Tibial nerve (tissue), 4 donors: ENCODE measurements at regions not wholly inside any gene's neighbourhood (a gene's known extent, or its start where the extent isn't known, plus 50 kb on each side); places are given as distances from the start of the nearest gene placed in this dataset.

ENCODE experiments used
- DNase-seq, 2 donors: peaks; one replicate each; pipeline ENCODE4 v3.0.0-alpha.2; 2019; ENCODE audit warnings: low spot score in 2 of 2
- H3K27ac ChIP-seq, 4 donors: fragments of 200-600 bp; sonication (generic) in 3 of 4; one replicate each; pipeline ENCODE4 v1.5.1; 2017 to 2019; ENCODE audit warnings: mild to moderate bottlenecking in 1 of 4
- H3K27me3 ChIP-seq, 2 donors: fragments of 200-600 bp; sonication (generic) in 1 of 2; one replicate each; pipeline versions ENCODE4 v1.5.1 to v1.6.0; 2017 to 2019
- H3K36me3 ChIP-seq, 3 donors: fragments of 200-600 bp; sonication (generic); one replicate each; pipeline ENCODE4 v1.5.1; 2018 to 2019
- H3K4me1 ChIP-seq, 4 donors: fragments of 200-600 bp; sonication (generic) in 3 of 4; one replicate each; pipeline ENCODE4 v1.5.1; 2017 to 2019
- H3K4me3 ChIP-seq, 4 donors: fragments of 200-600 bp; sonication (generic) in 3 of 4; one replicate each; pipeline ENCODE4 v1.5.1; 2017 to 2019; ENCODE audit warnings: mild to moderate bottlenecking in 1 of 4, moderate library complexity in 1 of 4
- H3K9me3 ChIP-seq, 4 donors: fragments of 200-600 bp; sonication (generic) in 3 of 4; one replicate each; pipeline ENCODE4 v1.5.1; 2017 to 2019
- CTCF ChIP-seq, 5 experiments: fragments of 200-600 bp in 3 of 5; fragments of 450-650 bp in 2 of 5; sonication (generic) in 3 of 5; IDR thresholded peaks; one replicate each; pipeline ENCODE4 v1.5.1; 2016 to 2019; ENCODE audit warnings: antibody characterized with exemption in 5 of 5, mild to moderate bottlenecking in 3 of 5, moderate library complexity in 2 of 5
- EP300 ChIP-seq, 2 donors: sonication (generic); formaldehyde crosslinking; IDR thresholded peaks; one replicate each; pipeline ENCODE4 v1.6.1; 2017; ENCODE audit warnings: antibody characterized with exemption in 2 of 2, mild to moderate bottlenecking in 1 of 2
- POLR2A ChIP-seq, 2 donors: fragments of 450-650 bp; IDR thresholded peaks; one replicate each; pipeline ENCODE4 v1.6.1; 2017; ENCODE audit warnings: antibody characterized with exemption in 2 of 2, mild to moderate bottlenecking in 2 of 2, moderate library complexity in 2 of 2
- WGBS, 2 donors: methylation state at CpG; one replicate each; pipeline ENCODE4 v1.1.5; 2018; 5-methylcytosine and 5-hydroxymethylcytosine counted together

DNA sequence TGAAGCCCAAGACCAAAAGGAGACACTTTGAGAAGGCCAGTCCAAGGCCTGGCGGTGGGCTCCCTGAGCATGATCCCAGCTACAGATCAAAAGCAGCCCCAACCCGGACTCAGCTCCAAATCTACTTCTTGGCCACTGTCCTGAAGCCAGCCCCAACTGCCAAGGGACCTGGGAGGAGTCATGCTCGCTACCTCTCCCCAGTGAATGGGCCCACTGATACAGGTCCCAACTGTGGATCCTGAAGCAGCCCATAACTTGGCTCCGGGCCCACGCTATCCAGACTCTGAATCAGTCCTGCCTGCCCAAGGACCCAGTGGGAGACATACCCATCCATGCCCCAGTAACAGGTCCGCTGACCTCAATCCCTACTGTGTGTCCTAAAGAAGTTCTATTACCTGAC lies 1545.3 kb upstream of the C9orf72 start:
- no peaks in the 10 kb centered on the region for H3K4me1 ChIP-seq
- H3K27ac ChIP-seq, result no peak overlapping the region
- DNase-seq, result no peak
- H3K9me3 ChIP-seq, result no peaks in the 10 kb centered on the region
- WGBS, 2 donors, result 82 to 87% methylated on average over 4 to 6 of the region's 6 CpGs
- no peaks in the 10 kb centered on the region for H3K27me3 ChIP-seq
- H3K36me3 ChIP-seq, result no peaks in the 10 kb centered on the region
- TF ChIP-seq POLR2A (IDR thresholded peaks at IDR 0.05) (no peak), CTCF (IDR thresholded peaks at IDR 0.05) (no peak), EP300 (IDR thresholded peaks at IDR 0.05) (no peak)
- no peak overlapping the region for H3K4me3 ChIP-seq

DNA sequence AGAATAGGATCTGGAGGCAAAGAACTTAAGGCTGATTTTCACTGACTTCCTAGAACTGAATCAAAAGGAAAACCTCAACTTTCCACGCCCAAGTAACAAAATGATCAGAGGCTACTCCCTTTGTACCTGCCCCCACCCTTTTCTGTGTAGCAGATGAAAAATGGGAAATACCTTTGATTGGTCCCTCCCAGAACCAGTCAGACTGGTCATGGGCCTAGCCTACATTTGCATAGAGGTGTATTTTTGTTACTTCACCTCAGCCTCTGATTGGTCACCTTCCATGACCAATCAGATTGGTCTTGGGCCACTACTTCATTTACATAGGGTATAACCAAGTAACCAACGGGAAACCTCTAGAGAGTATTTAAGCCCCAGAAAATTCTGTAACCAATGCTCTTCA lies 1553.5 kb upstream of the C9orf72 start:
- whole genome bisulfite sequencing, 2 donors, result 89 to 90% methylated on average over 2 of the region's 2 CpGs
- Histone ChIP-seq H3K27me3 (no peaks in the 10 kb centered on the region), H3K27ac (no peak overlapping the region), H3K4me3 (no peak overlapping the region), H3K4me1 (no peaks in the 10 kb centered on the region), H3K9me3 (peaks cover 0 to 12% (median 0%) of the 10 kb centered on the region in 4 donors), H3K36me3 (no peaks in the 10 kb centered on the region)
- TF ChIP-seq EP300 (IDR thresholded peaks at IDR 0.05), result no peak
- no peak for TF ChIP-seq CTCF (IDR thresholded peaks at IDR 0.05)
- no peak for TF ChIP-seq POLR2A (IDR thresholded peaks at IDR 0.05)
- DNase-seq, result no peak

DNA sequence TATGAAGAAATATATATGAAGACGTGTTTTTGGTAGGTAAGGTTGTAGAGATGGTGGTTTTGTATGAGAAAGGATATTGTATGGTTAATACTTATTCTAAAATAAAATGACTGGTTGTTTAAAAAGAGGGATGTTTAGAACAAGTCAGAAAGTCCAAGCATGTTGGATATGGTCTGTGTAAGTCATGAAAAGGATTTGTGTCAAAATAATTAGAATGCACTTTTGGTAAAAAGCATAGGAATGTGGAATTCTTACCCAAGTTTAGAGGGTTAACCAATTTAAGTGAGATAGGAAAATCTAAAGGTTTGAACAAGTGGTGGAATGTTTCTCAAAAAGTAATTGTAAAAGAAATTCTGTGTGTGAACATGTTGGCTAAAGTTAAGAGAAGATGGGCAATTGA lies 1556.5 kb upstream of the C9orf72 start:
- no peak for DNase-seq
- Histone ChIP-seq H3K4me3 (no peak overlapping the region), H3K27ac (no peak overlapping the region), H3K27me3 (no peaks in the 10 kb centered on the region), H3K4me1 (no peaks in the 10 kb centered on the region), H3K36me3 (no peaks in the 10 kb centered on the region), H3K9me3 (peaks cover 0 to 7% (median 0%) of the 10 kb centered on the region in 4 donors)
- TF ChIP-seq CTCF (IDR thresholded peaks at IDR 0.05), result no peak
- TF ChIP-seq POLR2A (IDR thresholded peaks at IDR 0.05), result no peak
- no peak for TF ChIP-seq EP300 (IDR thresholded peaks at IDR 0.05)
- 75 to 83% methylated on average over 1 of the region's 1 CpG for WGBS, 2 donors

DNA sequence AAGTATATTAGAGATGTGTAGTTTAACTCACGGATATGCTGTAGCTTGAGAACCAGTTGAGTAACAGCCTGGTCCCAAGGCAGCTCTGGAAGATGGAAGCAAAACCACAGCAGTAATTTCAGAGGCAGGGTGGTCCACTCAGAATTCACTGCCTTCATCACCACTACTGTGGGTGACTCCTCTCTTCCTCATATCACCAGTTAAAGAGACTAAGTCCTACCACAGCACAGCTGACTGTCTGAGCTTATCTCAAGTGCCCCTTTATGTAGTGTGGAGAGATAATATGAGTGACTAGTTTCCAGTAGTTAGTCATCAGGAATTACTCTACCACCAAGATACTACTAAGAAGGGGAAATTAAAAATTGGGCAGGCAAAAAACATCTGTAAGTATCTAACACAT lies 1571.2 kb upstream of the C9orf72 start:
- H3K27me3 ChIP-seq, result no peaks in the 10 kb centered on the region
- no peak for DNase-seq
- no peak overlapping the region for H3K4me3 ChIP-seq
- TF ChIP-seq EP300 (IDR thresholded peaks at IDR 0.05) (no peak), CTCF (IDR thresholded peaks at IDR 0.05) (no peak), POLR2A (IDR thresholded peaks at IDR 0.05) (no peak)
- peaks cover 0 to 12% (median 0%) of the 10 kb centered on the region in 4 donors for H3K9me3 ChIP-seq
- WGBS, 2 donors, result 79 to 93% methylated on average over 1 of the region's 1 CpG
- H3K36me3 ChIP-seq, result no peaks in the 10 kb centered on the region
- H3K27ac ChIP-seq, result no peak overlapping the region
- H3K4me1 ChIP-seq, result no peaks in the 10 kb centered on the region

GRCh38 chr9:29150606-29151005 lies 1577.3 kb upstream of the C9orf72 start:
- no peak overlapping the region for H3K27ac ChIP-seq
- H3K36me3 ChIP-seq, result no peaks in the 10 kb centered on the region
- H3K9me3 ChIP-seq, result no peaks in the 10 kb centered on the region
- H3K4me3 ChIP-seq, result no peak overlapping the region
- no peaks in the 10 kb centered on the region for H3K27me3 ChIP-seq
- TF ChIP-seq POLR2A (IDR thresholded peaks at IDR 0.05), result no peak
- no peak for TF ChIP-seq EP300 (IDR thresholded peaks at IDR 0.05)
- no peak for TF ChIP-seq CTCF (IDR thresholded peaks at IDR 0.05)
- no peak for DNase-seq
- H3K4me1 ChIP-seq, result no peaks in the 10 kb centered on the region
- WGBS, 2 donors, result 89% methylated on average over 3 of the region's 3 CpGs
